ENCODE measurements at regions not wholly inside any gene's neighbourhood (a gene's known extent, or its start where the extent isn't known, plus 50 kb on each side); places are given as distances from the start of the nearest gene placed in this dataset.

DNA sequence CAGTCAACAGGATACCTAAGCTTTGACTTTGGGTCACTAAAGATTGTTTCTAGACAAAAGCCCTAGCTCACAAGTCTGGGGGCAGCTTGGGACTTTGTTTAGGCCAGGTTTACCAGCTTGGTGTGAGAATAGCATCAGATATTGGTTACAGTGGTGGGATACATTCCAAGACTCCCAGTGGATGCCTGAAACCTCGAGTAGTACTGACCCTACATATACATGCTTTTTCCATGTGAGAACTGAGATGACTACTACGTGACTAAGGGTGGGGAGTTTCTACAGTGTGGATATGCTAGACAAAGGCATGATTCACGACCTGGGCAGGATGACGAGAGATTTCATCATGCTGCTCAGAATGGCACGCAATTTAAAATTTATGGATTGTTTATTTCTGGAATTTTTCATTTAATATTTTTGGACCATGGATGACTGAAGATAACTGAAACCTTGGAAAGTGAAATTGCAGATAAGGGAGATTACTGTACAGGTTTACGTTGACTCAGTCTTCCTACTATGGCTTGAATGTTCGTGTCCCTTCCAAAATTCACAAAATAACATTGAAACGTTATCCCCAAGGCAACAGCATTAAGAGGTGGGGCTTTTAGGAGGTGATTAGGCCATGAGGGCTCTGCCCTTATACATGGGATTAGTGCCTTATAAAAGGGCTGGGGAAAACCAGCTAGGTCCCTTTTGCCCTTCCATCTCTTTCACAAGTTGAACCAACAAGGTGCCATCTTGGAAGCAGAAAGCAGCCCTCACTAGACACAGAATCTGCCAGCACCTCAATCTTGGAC is 50.2 kb upstream of the CTAGE1 start:
- DNase-seq (ENCODE audit: low read depth, low spot score): peak; percentile 86

DNA sequence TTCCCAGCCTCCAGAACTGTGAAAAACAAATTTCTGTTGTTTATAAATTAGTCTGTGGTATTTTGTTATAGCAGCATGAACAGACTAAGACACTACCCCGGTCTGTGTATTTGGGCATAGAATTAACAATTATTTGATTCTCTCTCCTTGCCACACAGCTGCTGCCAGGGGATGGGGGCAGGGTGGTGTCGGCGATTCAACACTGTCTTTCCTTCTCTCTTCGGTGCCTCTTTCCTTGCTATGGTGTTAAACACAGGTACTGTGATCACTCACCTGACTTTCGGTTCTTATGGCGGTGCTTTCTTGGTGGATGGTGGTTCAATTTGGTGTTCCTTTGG is 50.8 kb upstream of the CTAGE1 start:
- no peak for DNase-seq (ENCODE audit: low read depth, low spot score)

DNA sequence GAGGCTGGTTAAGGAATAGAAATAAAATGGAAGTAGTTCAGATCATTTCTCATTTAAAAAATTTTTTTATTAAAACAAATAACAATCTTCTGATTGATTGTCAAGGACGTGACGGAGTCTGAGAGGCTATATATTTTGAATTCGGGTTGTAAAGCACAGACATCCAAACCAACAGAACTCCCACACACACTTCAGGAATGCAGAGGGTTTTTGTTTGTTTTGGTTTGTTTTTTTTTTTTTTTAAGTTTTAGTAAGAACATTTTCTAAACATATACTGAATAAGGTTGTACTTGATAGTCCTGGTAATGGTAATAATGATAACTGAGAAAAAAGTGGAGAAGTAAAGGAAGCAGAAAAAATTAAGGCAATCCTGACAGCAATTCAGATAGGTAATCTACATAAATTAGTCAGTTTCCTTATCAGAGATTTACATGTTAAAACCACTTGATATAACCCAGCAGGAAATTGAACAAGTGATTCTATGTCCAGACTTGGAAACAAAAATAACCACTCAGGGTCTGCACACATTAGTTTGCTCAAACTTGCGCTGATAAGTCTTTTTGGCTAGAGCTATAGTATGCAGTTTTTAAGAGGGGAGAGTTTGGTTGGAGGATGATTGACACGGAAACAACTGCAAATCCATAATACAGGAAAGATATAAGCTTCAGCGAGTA is 51.5 kb upstream of the CTAGE1 start:
- peak; percentile 49 for DNase-seq (ENCODE audit: low read depth, low spot score)

DNA sequence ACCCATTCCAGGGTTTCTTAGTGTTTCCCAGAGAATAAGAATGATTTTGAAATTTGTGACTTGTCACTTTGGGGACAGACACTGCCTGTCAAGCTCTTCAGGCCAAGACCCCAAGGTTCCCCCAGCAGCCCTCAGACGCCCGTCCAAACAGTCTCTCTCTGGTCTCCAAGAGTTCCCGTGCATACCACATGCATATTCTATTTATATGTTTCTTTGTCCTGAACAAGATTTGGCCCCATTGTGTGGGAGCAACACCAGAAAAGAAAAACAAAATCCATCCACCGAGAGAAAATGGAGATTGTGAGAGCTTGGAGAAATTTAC is 52.2 kb upstream of the CTAGE1 start:
- peak; percentile 66 for DNase-seq (ENCODE audit: low read depth, low spot score)

DNA sequence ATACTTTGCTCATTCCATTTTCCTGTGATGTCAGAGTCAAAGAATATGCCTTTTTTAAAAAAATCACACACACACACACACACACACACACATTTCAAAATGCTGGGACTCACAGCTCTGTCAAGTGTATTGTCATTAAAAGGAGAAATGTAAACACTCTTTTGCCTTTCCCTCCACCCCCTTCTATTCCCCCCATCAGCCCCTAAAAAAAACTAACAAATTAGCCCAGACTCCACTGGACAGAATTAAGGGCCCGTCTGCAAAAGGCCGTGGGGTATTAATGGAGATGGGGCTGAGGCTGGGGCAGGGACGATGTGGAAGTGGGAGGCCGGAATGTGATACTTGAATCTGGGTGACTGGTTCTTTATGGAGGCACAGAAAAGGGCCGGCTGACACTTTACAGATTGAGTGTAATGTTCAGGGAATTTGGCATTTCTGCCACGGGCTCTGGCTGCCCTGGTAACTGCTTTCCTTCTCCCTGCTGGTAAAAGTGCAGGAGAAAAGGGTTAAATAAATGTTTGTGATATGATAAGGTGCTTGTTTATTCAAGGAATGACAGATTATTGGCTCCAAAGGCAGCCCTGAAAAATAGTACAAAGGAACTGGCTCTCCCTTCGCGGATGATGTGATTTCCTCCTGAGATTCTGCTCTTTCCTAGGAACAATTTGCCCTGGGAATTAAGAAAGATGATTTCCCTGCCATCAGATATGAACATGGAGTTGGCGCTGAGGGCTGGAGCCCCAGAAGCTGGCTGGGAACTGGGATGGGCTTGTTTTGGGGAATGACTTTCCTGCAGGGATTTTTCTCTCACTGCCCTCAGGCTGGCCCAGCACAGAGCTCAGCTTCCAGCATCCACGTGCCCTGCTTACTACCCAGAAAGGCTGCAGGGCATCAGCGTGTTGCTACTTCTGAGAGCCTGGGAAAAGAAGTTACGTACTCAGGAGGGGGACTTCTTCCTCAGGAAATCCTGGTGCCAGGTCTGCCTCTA is 52.8 kb upstream of the CTAGE1 start:
- peak; percentile 84 for DNase-seq (ENCODE audit: low read depth, low spot score)

DNA sequence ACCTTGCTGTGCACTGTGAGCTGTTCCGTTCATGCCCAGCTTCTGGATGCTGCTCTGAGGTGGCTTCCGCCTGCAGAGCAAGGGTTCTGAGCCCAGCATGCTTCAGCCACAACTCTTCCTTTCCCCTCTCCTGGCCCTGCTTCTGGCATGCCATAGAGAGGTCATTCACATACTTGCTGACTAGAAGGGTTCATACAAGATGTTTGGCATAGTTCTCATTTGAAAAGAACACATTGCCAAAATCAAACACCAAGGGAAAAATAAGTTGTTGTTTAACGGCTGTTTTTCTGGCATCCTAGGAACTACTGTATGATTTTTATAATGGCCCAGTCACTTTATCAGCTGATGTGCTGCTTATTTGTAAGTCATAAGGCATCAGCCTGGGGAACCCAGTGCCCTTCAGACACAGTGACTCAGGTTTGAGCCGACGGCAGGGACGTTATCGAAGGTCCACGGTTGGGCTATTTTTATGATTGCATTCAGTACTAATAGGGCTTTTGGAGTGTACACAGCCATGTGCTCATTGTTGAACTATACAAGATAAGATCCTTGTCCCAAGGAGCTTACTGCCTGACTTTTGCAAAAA is 53.9 kb upstream of the CTAGE1 start:
- DNase-seq (ENCODE audit: low read depth, low spot score): peak; percentile 51

DNA sequence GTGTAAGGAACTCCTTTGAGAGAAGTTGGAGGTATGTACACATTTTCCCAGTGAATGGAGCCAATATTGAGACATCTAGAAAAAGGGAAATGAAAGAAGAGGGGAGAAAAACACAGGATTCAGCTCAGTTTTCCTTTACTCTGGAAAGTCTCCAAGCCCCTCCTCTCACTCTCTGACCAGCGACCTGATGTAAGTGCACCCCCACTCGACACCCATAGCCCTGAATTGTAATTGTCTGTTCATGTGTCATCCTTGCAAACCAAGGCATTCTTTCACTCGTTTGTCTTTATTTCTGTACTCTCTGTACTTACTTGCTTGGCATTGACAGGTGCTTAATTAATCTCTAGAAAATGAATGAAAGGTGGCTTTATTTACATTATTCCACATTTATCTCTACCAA is 55.7 kb upstream of the CTAGE1 start:
- DNase-seq (ENCODE audit: low read depth, low spot score): no peak

DNA sequence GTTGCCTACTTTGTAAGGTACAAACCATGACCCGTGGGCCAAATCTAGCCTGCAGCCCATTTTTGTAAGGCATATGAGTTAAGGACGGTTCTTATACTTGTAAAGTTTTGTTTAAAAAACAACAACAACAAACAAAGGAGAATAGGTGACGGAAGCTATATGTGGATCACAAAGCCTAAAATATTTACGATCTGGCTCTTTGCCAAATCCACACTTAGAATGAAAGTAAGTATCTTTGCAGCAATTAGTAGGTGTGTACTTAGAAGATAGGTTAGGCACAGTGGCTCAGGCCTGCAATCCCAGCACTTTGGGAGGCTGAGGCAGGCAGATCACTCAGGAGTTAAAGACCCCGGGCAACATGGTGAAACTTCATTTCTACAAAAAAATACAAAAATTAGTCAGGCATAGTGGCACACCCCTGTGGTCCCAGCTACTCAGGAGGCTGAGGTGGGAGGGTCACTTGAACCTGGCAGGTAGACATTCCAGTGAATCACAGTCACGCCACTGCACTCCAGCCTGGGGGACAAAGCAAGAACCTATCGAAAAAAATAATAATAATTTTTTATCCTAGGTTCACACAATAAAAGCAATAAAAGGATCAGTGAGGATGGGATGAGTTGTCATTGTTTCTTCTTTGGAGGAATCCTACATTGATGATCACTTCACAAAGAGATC is 57.8 kb upstream of the CTAGE1 start:
- DNase-seq (ENCODE audit: low read depth, low spot score): no peak

DNA sequence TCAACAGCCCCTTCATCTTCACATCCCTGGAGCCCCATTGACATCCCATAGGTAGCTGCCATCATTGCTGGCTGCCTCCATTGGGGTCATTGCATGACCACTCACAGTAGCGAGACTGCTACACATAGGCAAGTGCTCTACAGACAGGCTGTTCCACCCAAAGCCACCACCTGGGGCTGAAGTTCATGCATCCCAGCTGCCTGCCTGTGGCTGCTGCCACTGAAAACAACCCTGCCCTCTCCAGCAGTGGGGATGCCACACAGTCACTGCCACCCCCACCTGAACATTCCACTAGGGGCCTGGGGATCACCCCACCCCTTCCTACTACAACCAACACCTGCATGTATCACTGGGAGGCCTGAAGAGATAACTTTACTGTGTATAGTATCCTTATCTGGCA is 59.5 kb upstream of the CTAGE1 start:
- DNase-seq (ENCODE audit: low read depth, low spot score): no peak

DNA sequence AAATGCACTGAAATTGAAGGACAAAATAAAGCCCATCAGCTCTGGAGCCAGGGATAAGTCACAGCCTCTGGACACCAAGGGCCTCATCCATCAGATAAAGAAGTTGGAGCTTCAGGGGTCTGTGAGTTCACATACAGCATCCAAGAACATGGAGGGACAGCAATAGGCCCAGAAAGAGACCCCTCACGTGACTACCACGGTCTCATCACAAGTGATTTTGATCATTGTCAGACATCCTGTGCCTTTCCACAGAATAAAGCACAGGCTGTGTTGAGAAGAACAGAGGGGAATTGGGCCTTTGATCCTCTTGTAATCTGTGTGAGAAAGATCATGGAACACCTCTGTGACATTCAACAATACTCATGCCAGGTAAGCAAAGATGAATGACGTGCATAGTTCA is 65.2 kb upstream of the CTAGE1 start:
- DNase-seq (ENCODE audit: low read depth, low spot score): no peak

DNA sequence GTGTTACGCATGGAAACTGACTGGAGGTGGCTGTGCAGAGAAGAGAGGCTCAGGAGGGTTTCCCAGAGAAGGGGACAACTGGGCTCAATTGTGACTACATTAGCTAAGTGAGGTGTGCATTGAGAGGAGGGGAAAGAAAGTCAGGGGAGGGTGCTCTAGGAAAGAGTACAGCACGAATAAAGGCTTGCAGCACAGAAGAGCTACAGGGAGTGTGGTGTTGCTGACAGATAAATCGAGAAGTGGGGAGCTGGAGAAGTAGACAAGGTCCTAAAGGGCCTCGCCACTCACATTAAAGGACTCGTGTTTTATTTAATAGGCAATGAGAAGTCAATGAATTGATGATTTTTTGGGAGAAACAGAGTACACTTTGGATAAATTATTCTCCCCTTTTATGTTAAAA is 65.7 kb upstream of the CTAGE1 start:
- DNase-seq (ENCODE audit: low read depth, low spot score): no peak

DNA sequence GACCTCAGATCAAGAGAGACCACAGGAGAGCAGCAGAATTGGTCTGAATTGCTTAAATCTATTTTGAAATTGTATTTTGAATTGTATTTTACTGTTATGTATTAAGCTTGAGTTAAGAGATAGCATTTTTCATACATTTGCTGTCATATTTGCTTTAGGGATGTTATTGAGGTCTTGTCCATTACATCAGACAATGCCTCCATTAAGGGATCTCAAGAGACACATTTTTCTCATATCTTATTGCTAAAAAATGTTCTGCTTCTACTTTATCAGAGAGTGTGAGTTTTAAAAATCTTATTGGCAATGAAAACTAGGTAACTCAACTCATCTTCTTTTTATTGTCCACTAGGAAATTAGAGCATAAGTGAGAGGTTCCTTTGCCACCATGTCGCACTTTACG is 66.8 kb upstream of the CTAGE1 start:
- no peak for DNase-seq (ENCODE audit: low read depth, low spot score)

DNA sequence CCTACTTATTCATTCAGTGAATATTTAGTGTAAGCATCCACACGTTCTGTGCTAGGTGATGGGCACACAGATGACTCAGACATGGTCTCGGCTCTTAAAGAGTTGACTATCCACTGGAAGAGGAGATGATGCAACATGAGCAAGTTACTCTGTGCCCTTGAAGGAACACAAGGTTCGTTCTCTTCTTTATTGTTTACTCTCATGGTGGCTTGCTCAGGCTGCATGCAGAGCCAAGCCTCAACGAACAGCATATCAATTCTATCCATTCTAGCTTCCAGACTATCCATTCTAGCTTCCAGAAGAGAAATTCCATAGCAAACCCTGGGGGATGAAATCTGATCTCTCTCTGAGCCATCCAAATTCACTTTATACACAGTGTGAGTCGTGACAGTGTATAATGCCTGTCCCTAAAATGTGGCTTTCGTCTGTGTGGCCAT is 68.1 kb upstream of the CTAGE1 start:
- DNase-seq (ENCODE audit: low read depth, low spot score): no peak

DNA sequence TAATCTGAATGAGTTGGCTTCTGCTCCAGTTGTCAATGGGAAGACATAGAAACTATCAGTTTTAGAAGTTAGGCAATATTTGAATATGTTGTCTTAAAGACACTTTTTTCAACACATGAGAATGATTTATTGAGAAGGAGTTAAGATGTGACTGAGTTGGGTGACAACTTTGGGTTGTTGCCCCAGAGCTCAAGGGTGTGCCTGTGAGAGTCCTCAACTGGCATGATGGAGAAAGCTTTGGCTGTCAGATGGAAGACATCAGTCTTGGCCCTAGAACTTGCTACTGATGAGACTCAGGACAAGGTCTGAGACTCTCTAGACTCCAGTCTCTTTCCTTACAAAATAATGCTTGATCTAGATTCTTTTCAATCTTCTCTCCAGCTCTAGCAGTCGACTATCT is 69.0 kb upstream of the CTAGE1 start:
- no peak for DNase-seq (ENCODE audit: low read depth, low spot score)

DNA sequence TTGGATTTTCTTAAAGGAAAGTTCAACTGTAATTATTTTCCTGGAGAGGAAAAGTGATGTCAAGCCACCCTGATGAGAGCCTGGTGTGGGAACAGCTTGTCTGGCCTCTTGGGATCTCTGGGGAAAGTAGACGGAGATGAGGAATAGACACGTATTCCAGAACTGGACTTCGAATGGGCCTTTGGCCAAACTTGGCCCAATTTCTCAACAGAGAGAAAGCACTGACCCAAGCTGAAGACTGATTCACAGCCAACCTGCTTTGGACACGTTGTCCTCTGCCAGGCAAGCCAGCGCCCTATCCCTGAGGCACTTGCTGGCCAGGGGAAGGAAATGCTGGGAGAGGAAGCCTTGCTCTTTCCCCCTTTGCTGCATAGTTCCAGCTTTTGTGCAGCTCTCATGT is 70.8 kb upstream of the CTAGE1 start:
- no peak for DNase-seq (ENCODE audit: low read depth, low spot score)

DNA sequence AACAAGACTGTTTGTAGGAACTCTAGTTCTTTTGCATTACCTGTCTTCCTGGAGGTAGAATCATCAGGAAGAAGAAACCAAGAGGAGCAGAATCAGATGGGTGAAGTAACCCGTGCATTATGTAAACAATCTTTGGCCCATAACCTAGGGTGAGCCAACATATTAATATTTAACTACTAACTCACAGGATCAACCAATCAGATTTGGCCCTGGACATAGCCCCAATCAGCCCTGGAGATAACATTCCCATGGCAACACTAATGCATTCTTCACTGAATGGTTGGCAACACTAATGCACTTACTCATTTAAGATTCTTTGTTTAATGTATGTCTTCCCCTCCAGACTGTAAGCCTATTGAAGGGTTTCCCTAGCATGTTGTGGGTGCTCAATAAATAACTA is 72.0 kb upstream of the CTAGE1 start:
- no peak for DNase-seq (ENCODE audit: low read depth, low spot score)

DNA sequence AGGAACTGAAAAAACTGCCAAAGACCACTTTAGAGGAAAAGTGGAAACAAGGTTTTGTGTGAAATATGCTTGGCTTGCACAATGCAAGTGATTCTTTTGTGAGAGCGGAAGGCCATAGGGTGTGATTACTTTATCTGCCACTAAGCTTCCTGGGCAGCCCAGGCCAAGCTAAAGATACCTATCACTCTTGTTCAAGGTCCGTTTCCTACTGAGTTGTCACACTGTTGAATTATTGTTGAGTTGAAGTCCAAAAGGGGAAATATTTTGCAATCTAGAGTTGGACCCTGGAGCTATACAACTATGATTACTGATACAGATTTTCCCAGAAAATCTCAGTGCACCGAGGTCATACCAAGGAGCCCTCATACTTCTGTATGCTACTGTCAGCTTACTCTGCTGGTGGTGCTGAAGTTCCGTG is 72.7 kb upstream of the CTAGE1 start:
- DNase-seq (ENCODE audit: low read depth, low spot score): no peak

DNA sequence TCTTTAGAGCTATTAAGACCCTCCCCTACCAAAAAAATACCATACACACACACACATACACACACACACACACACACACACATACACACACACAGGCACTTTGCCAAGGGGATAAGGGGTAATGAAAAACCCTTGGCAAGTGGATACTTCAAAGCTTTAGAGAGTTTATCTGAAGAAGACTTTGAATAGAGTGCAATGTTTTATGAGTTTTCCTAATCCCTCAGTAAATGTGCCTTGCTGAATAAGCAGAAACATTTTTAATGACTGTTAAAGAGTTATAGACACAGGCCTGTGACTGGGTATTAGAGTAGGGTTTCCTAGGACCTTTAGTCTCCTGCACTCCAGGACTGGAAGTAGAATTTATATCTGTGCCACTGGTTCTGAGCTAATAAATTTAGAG is 75.5 kb upstream of the CTAGE1 start:
- DNase-seq (ENCODE audit: low read depth, low spot score): no peak

DNA sequence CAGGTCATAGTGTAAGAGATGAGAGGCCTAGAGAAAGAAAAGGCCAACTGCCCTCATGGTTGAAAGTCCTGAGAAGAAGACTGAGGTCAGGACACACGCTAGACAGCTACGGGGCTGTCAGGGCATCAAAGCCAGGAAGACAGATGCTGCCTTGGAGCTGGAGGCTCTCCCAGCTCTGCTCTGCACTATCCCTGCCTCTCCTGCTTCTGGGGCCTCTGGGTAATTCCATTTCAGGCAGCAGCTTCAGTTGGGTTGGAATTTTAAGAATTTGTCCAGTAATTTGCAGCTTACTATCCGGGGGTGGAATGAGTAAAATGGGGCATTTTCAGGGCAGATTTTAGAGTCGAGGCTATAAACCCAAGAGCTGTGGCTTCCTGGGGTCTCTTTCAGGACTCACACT is 76.2 kb upstream of the CTAGE1 start:
- peak; percentile 66 for DNase-seq (ENCODE audit: low read depth, low spot score)

DNA sequence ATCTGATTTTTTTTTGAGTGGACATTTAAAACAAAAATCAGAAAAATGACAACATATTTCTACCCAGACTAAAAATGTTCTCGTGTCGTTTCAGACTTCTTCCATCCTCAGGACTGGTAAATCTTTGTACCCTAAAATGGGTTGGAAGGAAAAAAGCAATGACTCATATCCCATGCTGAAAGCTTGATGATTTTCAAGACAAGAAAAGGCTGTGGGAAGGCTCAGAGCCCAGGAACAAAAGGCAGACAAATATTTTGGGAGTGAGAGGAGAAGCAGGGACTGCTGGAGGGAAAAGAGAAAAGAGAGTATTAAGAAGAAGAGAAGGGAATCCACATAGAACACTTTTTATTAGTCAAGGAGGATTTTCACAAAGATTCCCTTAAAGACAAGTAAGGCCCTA is 77.1 kb upstream of the CTAGE1 start:
- peak; percentile 78 for DNase-seq (ENCODE audit: low read depth, low spot score)

DNA sequence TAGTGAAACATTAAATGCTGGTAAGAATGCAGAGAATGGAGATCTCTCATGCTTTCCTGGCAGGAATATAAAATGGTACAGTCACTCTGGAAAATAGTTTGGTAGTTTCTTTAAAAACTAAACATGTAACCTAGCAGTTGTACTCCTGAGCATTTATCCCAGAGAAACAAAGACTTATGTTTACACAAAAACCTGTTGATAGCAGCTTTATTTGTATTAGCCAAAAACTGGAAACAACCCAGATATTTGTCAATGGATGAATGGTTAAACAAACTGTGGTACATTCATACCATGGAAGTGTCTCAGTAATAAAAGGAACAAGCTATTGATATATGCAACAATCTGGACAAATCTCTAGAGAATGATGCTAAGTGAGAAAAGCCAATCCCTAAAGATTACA is 81.7 kb upstream of the CTAGE1 start:
- DNase-seq (ENCODE audit: low read depth, low spot score): no peak

DNA sequence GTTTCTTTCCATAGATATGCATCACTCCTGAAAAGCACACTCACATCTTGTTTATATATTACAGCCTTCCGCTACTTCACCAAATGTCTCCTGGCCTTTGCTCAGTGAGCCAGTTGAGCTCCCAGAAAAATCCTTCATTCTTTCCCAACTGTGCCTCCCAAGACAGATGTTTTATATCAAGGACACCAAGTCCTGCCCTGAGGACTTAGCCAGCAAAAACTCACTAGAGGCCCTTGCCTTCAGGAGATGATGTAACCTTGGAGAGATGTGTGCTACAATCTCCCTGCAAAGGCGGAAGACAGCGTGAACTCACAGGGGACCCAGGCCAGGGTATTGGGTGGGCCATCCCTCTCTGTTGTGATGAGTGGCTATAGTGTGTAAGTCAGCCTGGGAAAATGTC is 86.1 kb upstream of the CTAGE1 start:
- no peak for DNase-seq (ENCODE audit: low read depth, low spot score)
